ENCODE measurements at regions not wholly inside any gene's neighbourhood (a gene's known extent, or its start where the extent isn't known, plus 50 kb on each side); places are given as distances from the start of the nearest gene placed in this dataset.

- no peaks in the 10 kb centered on the region for H3K9me3 Mint-ChIP-seq (ENCODE audit: insufficient read depth)
- Histone ChIP-seq H3K9me3 (ENCODE audit: control extremely low read depth in 1 of 3, control insufficient read depth in 2 of 3, insufficient read depth in 1 of 3, low read length in 2 of 3) (no peaks in the 10 kb centered on the region), H3K79me2 (ENCODE audit: control insufficient read depth, insufficient read depth, low read length) (no peaks in the 10 kb centered on the region), H3K4me3 (ENCODE audit: control extremely low read depth in 1 of 5, extremely low read depth in 1 of 5, insufficient read depth in 1 of 5, low read depth in 2 of 5, low read length in 4 of 5) (no peak overlapping the region), H3K4me2 (replicated peaks; ENCODE audit: low read depth, low read length, poor library complexity, severe bottlenecking) (no peak overlapping the region), H3K36me3 (replicated peaks in 1 of 2; ENCODE audit: control extremely low read depth in 1 of 2, control insufficient read depth in 1 of 2, extremely low read depth in 1 of 2, insufficient read depth in 2 of 2, low read length in 1 of 2) (no peaks in the 10 kb centered on the region), H3K9ac (ENCODE audit: low read length) (no peak overlapping the region), H3K4me1 (ENCODE audit: control insufficient read depth in 2 of 2, insufficient read depth in 2 of 2, low read length in 2 of 2) (no peaks in the 10 kb centered on the region), H3K27ac (ENCODE audit: low read length in 2 of 2) (no peak overlapping the region), H2AFZ (ENCODE audit: insufficient read depth, low read depth, low read length, poor library complexity, severe bottlenecking) (no peak overlapping the region), H3K27me3 (replicated peaks in 1 of 4; ENCODE audit: control extremely low read depth in 1 of 4, control insufficient read depth in 3 of 4, insufficient read depth in 4 of 4, low read length in 3 of 4) (no peaks in the 10 kb centered on the region), H4K20me1 (ENCODE audit: control insufficient read depth, insufficient read depth, low read length, poor library complexity, severe bottlenecking) (no peaks in the 10 kb centered on the region)
- no peak overlapping the region for H3K27ac Mint-ChIP-seq
- ChIA-PET CTCF (no interaction called here), POLR2A (no interaction called here)
- intact Hi-C loops (cut with micrococcal nuclease) = no loop called here
- H3K4me3 Mint-ChIP-seq = no peak overlapping the region
- ATAC-seq (ENCODE audit: low read depth) = no peak
- TF ChIP-seq CTCF (IDR thresholded peaks at IDR 0.05) = no peak
- no peak for DNase-seq
- no peaks in the 10 kb centered on the region for H3K27me3 Mint-ChIP-seq
- H3K4me1 Mint-ChIP-seq = no peaks in the 10 kb centered on the region
These were observed 386.9 kb upstream of the MAOA start for GRCh38 chrX:43269201-43269600.

GRCh38 chrX:43277879-43278278 lies 378.2 kb upstream of the MAOA start:
- ChIA-PET POLR2A (no interaction called here), CTCF (no interaction called here)
- Histone ChIP-seq H3K27me3 (replicated peaks in 1 of 4; ENCODE audit: control extremely low read depth in 1 of 4, control insufficient read depth in 3 of 4, insufficient read depth in 4 of 4, low read length in 3 of 4) (no peaks in the 10 kb centered on the region), H3K36me3 (replicated peaks in 1 of 2; ENCODE audit: control extremely low read depth in 1 of 2, control insufficient read depth in 1 of 2, extremely low read depth in 1 of 2, insufficient read depth in 2 of 2, low read length in 1 of 2) (no peaks in the 10 kb centered on the region), H3K27ac (ENCODE audit: low read length in 2 of 2) (no peak overlapping the region), H3K4me1 (ENCODE audit: control insufficient read depth in 2 of 2, insufficient read depth in 2 of 2, low read length in 2 of 2) (no peaks in the 10 kb centered on the region), H3K79me2 (ENCODE audit: control insufficient read depth, insufficient read depth, low read length) (no peaks in the 10 kb centered on the region), H3K9me3 (ENCODE audit: control extremely low read depth in 1 of 3, control insufficient read depth in 2 of 3, insufficient read depth in 1 of 3, low read length in 2 of 3) (peaks cover 0 to 14% (median 4%) of the 10 kb centered on the region in 3 donors), H3K4me2 (replicated peaks; ENCODE audit: low read depth, low read length, poor library complexity, severe bottlenecking) (no peak overlapping the region), H3K4me3 (ENCODE audit: control extremely low read depth in 1 of 5, extremely low read depth in 1 of 5, insufficient read depth in 1 of 5, low read depth in 2 of 5, low read length in 4 of 5) (no peak overlapping the region), H4K20me1 (ENCODE audit: control insufficient read depth, insufficient read depth, low read length, poor library complexity, severe bottlenecking) (no peaks in the 10 kb centered on the region), H2AFZ (ENCODE audit: insufficient read depth, low read depth, low read length, poor library complexity, severe bottlenecking) (no peak overlapping the region), H3K9ac (ENCODE audit: low read length) (no peak overlapping the region)
- Mint-ChIP-seq H3K27ac (no peak overlapping the region), H3K27me3 (no peaks in the 10 kb centered on the region), H3K4me3 (no peak overlapping the region), H3K4me1 (no peaks in the 10 kb centered on the region), H3K9me3 (ENCODE audit: insufficient read depth) (no peaks in the 10 kb centered on the region)
- WGBS (ENCODE audit: insufficient coverage) = 96% methylated on average over 3 of the region's 8 CpGs
- DNase-seq (no peak), ATAC-seq (ENCODE audit: low read depth) (no peak)
- intact Hi-C loops (cut with micrococcal nuclease) = no loop called here
- TF ChIP-seq CTCF (IDR thresholded peaks at IDR 0.05) (no peak), EZH2 (IDR thresholded peaks at IDR 0.05; ENCODE audit: borderline replicate concordance, insufficient read depth, low read depth, low read length, poor library complexity, severe bottlenecking) (no peak)

Measured in B cell (primary cell).